Esophagus muscularis mucosa (tissue), 4 donors: ENCODE measurements at regions not wholly inside any gene's neighbourhood (a gene's known extent, or its start where the extent isn't known, plus 50 kb on each side); places are given as distances from the start of the nearest gene placed in this dataset.

Experiments used
- DNase-seq: peaks from one replicate; pipeline ENCODE4 v3.0.0-alpha.2; 2017; ENCODE audit errors: extremely low spot score
- H3K27ac ChIP-seq, 4 donors: fragments of 200-600 bp; sonication (generic); replicated peaks in 1 of 4; 1 replicate in 3 of 4; 2 replicates in 1 of 4; pipeline ENCODE4 v1.5.1; 2016 to 2019; ENCODE audit warnings: mild to moderate bottlenecking in 1 of 4
- H3K27me3 ChIP-seq, 4 donors: fragments of 200-600 bp; sonication (generic); one replicate each; pipeline versions ENCODE4 v1.5.1 to v1.6.0; 2016 to 2019
- H3K36me3 ChIP-seq, 4 donors: fragments of 200-600 bp; sonication (generic); one replicate each; pipeline ENCODE4 v1.5.1; 2016 to 2019
- H3K4me1 ChIP-seq, 4 donors: fragments of 200-600 bp; sonication (generic); one replicate each; pipeline ENCODE4 v1.5.1; 2016 to 2019
- H3K4me3 ChIP-seq, 4 donors: fragments of 200-600 bp; sonication (generic); 1 replicate in 2 of 4; 2 replicates in 2 of 4; pipeline ENCODE4 v1.5.1; 2016 to 2019; ENCODE audit warnings: mild to moderate bottlenecking in 4 of 4, moderate library complexity in 1 of 4
- H3K9me3 ChIP-seq, 4 donors: fragments of 200-600 bp; sonication (generic); 1 replicate in 3 of 4; 2 replicates in 1 of 4; pipeline ENCODE4 v1.5.1; 2016 to 2019
- CTCF ChIP-seq, 3 experiments: fragments of 200-600 bp in 2 of 3; fragments of 450-650 bp in 1 of 3; sonication (generic) in 2 of 3; IDR thresholded peaks; one replicate each; pipeline ENCODE4 v1.5.1; 2017 to 2019; ENCODE audit warnings: antibody characterized with exemption in 3 of 3, mild to moderate bottlenecking in 2 of 3, moderate library complexity in 1 of 3
- EP300 ChIP-seq: sonication (generic); formaldehyde crosslinking; IDR thresholded peaks from one replicate; pipeline ENCODE4 v1.6.1; 2017; ENCODE audit warnings: antibody characterized with exemption
- POLR2A ChIP-seq: fragments of 450-650 bp; IDR thresholded peaks from one replicate; pipeline ENCODE4 v1.6.1; 2017; ENCODE audit warnings: antibody characterized with exemption, moderate library complexity, mild to moderate bottlenecking, low read depth
- POLR2AphosphoS5 ChIP-seq, 2 donors: sonication (generic); formaldehyde crosslinking; IDR thresholded peaks; one replicate each; pipeline ENCODE4 v1.6.1; 2017; ENCODE audit warnings: antibody characterized with exemption in 2 of 2
- WGBS: methylation state at CpG from one replicate; pipeline ENCODE4 v1.1.5; 2018; 5-methylcytosine and 5-hydroxymethylcytosine counted together
- intact Hi-C: fragments of 100-400 bp; cut with DNase I; formaldehyde crosslinking; loops from one replicate; pipeline ENCODE4 v1.15.1; 2023

GRCh38 chr11:87555101-87555500, 517.4 kb downstream of the TMEM135 start:
- TF ChIP-seq CTCF (IDR thresholded peaks at IDR 0.05): no peak
- no peaks in the 10 kb centered on the region for H3K36me3 ChIP-seq
- H3K4me3 ChIP-seq: no peak overlapping the region
- H3K27me3 ChIP-seq: no peaks in the 10 kb centered on the region
- intact Hi-C loops: no loop called here
- WGBS: 82% methylated on average over 2 of the region's 2 CpGs
- H3K4me1 ChIP-seq: no peaks in the 10 kb centered on the region
- H3K27ac ChIP-seq: no peak overlapping the region
- H3K9me3 ChIP-seq: peaks cover 0 to 4% (median 0%) of the 10 kb centered on the region in 4 donors
- no peak for DNase-seq

GRCh38 chr11:87548797-87549196, 511.1 kb downstream of the TMEM135 start:
- no peak for DNase-seq
- Histone ChIP-seq H3K27me3 (no peaks in the 10 kb centered on the region), H3K36me3 (no peaks in the 10 kb centered on the region), H3K4me1 (no peaks in the 10 kb centered on the region), H3K9me3 (peaks cover 0 to 20% (median 11%) of the 10 kb centered on the region in 4 donors), H3K4me3 (no peak overlapping the region), H3K27ac (no peak overlapping the region)
- WGBS: 91% methylated on average over 3 of the region's 3 CpGs
- intact Hi-C loops: no loop called here
- no peak for TF ChIP-seq POLR2AphosphoS5 (IDR thresholded peaks at IDR 0.05)

GRCh38 chr11:87545858-87546257, 508.1 kb downstream of the TMEM135 start:
- no peak for TF ChIP-seq CTCF (IDR thresholded peaks at IDR 0.05)
- TF ChIP-seq POLR2A: no peak
- TF ChIP-seq EP300: no peak
- H3K36me3 ChIP-seq: no peaks in the 10 kb centered on the region
- no peaks in the 10 kb centered on the region for H3K4me1 ChIP-seq
- no peak overlapping the region for H3K27ac ChIP-seq
- H3K27me3 ChIP-seq: no peaks in the 10 kb centered on the region
- peaks cover 0 to 25% (median 15%) of the 10 kb centered on the region in 4 donors for H3K9me3 ChIP-seq
- no peak overlapping the region for H3K4me3 ChIP-seq
- WGBS: 42% methylated on average over 1 of the region's 1 CpG
- no peak for DNase-seq
- intact Hi-C loops: no loop called here

- H3K27me3 ChIP-seq: no peaks in the 10 kb centered on the region
- no peaks in the 10 kb centered on the region for H3K4me1 ChIP-seq
- no peak overlapping the region for H3K27ac ChIP-seq
- DNase-seq: no peak
- H3K9me3 ChIP-seq: peaks cover 0 to 6% (median 3%) of the 10 kb centered on the region in 4 donors
- WGBS: 71% methylated on average over 1 of the region's 1 CpG
- TF ChIP-seq POLR2AphosphoS5 (IDR thresholded peaks at IDR 0.05) (no peak), EP300 (no peak), POLR2A (no peak), CTCF (IDR thresholded peaks at IDR 0.05) (no peak)
- H3K36me3 ChIP-seq: no peaks in the 10 kb centered on the region
- intact Hi-C loops: no loop called here
- no peak overlapping the region for H3K4me3 ChIP-seq
Measured at GRCh38 chr11:87539596-87539995, 501.9 kb downstream of the TMEM135 start.

GRCh38 chr11:87536565-87536964, 498.8 kb downstream of the TMEM135 start:
- Histone ChIP-seq H3K27me3 (no peaks in the 10 kb centered on the region), H3K9me3 (no peaks in the 10 kb centered on the region), H3K4me3 (no peak overlapping the region), H3K27ac (no peak overlapping the region), H3K36me3 (no peaks in the 10 kb centered on the region), H3K4me1 (no peaks in the 10 kb centered on the region)
- no peak for TF ChIP-seq EP300
- no peak for TF ChIP-seq POLR2A
- no peak for TF ChIP-seq POLR2AphosphoS5 (IDR thresholded peaks at IDR 0.05)
- TF ChIP-seq CTCF (IDR thresholded peaks at IDR 0.05): no peak
- intact Hi-C loops: no loop called here
- WGBS: 85% methylated on average over 4 of the region's 4 CpGs
- DNase-seq: no peak
